Glutamatergic neuron (in vitro differentiated cells): ENCODE measurements at regions not wholly inside any gene's neighbourhood (a gene's known extent, or its start where the extent isn't known, plus 50 kb on each side); places are given as distances from the start of the nearest gene placed in this dataset.
A peak's percentile ranks its signal among the peaks of the same experiment; 100 is the strongest.

Experiments used
- DNase-seq: peaks from one replicate; pipeline ENCODE4 v3.0.0; 2022
- H3K27ac Mint-ChIP-seq: one replicate; pipeline ENCODE4 v1.8.0; 2020; ENCODE audit warnings: mild to moderate bottlenecking, mixed read lengths, inconsistent platforms; ENCODE audit not compliant: unreplicated experiment
- H3K27me3 Mint-ChIP-seq: one replicate; pipeline ENCODE4 v1.8.0; 2020; ENCODE audit warnings: mild to moderate bottlenecking, moderate library complexity, mixed read lengths, inconsistent platforms; ENCODE audit not compliant: unreplicated experiment
- H3K36me3 Mint-ChIP-seq: one replicate; pipeline ENCODE4 v1.8.0; 2020; ENCODE audit warnings: mild to moderate bottlenecking, mixed read lengths, inconsistent platforms; ENCODE audit not compliant: unreplicated experiment
- H3K4me1 Mint-ChIP-seq: one replicate; pipeline ENCODE4 v1.8.0; 2020; ENCODE audit warnings: mild to moderate bottlenecking, low read depth, mixed read lengths, inconsistent platforms; ENCODE audit not compliant: unreplicated experiment
- H3K4me3 Mint-ChIP-seq: one replicate; pipeline ENCODE4 v1.8.0; 2020; ENCODE audit warnings: mild to moderate bottlenecking, mixed read lengths, inconsistent platforms; ENCODE audit not compliant: unreplicated experiment
- H3K9me3 Mint-ChIP-seq: one replicate; pipeline ENCODE4 v1.8.0; 2020; ENCODE audit warnings: mild to moderate bottlenecking, moderate library complexity, mixed read lengths, inconsistent platforms; ENCODE audit not compliant: unreplicated experiment
- CTCF ChIP-seq: fragments of 200-600 bp; sonication (generic); IDR thresholded peaks from one replicate; pipeline ENCODE4 v1.5.0; 2021; ENCODE audit not compliant: partially characterized antibody, unreplicated experiment

GRCh38 chr11:45092404-45092785 lies 54.0 kb upstream of the PRDM11 start:
- Mint-ChIP-seq H3K4me3 (no peak overlapping the region), H3K4me1 (peaks cover 38% of the 10 kb centered on the region), H3K27ac (no peak overlapping the region), H3K36me3 (no peaks in the 10 kb centered on the region), H3K9me3 (peaks cover 5% of the 10 kb centered on the region), H3K27me3 (peaks cover 12% of the 10 kb centered on the region)
- no peak for TF ChIP-seq CTCF
- DNase-seq: no peak

- Mint-ChIP-seq H3K36me3 (no peaks in the 10 kb centered on the region), H3K9me3 (peaks cover 3% of the 10 kb centered on the region), H3K4me3 (no peak overlapping the region), H3K27me3 (peaks cover 12% of the 10 kb centered on the region), H3K27ac (no peak overlapping the region), H3K4me1 (peaks cover 35% of the 10 kb centered on the region)
- DNase-seq: no peak
- TF ChIP-seq CTCF: no peak
Observed at GRCh38 chr11:45092901-45093760, 53.3 kb upstream of the PRDM11 start.

- Mint-ChIP-seq H3K9me3 (peaks cover 3% of the 10 kb centered on the region), H3K27me3 (peaks cover 11% of the 10 kb centered on the region), H3K4me3 (no peak overlapping the region), H3K36me3 (no peaks in the 10 kb centered on the region), H3K27ac (no peak overlapping the region), H3K4me1 (peaks cover 37% of the 10 kb centered on the region)
- no peak for DNase-seq
- TF ChIP-seq CTCF: no peak
Observed at GRCh38 chr11:45093761-45094455, 52.5 kb upstream of the PRDM11 start.

- no peak for TF ChIP-seq CTCF
- Mint-ChIP-seq H3K4me1 (peaks cover 32% of the 10 kb centered on the region), H3K27ac (peak overlapping the region; percentile 12), H3K36me3 (no peaks in the 10 kb centered on the region), H3K9me3 (peaks cover 3% of the 10 kb centered on the region), H3K27me3 (peaks cover 8% of the 10 kb centered on the region), H3K4me3 (no peak overlapping the region)
- DNase-seq: no peak
Observed at GRCh38 chr11:45094958-45095690, 51.3 kb upstream of the PRDM11 start.
